D341Med (cell line): ENCODE measurements at regions not wholly inside any gene's neighbourhood (a gene's known extent, or its start where the extent isn't known, plus 50 kb on each side); places are given as distances from the start of the nearest gene placed in this dataset.

Experiments
- DNase-seq: peaks from one replicate; pipeline ENCODE4 v3.0.0; 2012; ENCODE audit warnings: low spot score

DNA sequence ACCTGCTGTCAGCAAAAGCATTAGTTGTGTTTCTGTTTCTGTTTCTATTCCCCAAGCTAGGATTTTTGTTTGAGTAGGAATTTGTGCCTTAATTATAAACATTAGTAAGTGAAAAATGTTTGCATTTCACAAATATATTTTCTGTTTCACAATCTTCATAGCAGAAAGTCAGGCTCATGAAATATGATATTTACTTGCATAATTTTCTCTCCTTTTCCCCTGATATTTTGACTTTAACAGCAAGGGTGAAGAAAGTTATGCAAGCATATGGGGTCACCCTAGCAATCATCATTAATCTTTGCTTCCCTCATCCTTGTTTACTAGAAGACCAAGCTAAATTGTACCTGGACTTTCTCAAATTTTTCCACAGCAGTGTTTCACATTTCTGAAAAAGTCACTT, 140.3 kb upstream of the SEMA6D start:
- DNase-seq = no peak

DNA sequence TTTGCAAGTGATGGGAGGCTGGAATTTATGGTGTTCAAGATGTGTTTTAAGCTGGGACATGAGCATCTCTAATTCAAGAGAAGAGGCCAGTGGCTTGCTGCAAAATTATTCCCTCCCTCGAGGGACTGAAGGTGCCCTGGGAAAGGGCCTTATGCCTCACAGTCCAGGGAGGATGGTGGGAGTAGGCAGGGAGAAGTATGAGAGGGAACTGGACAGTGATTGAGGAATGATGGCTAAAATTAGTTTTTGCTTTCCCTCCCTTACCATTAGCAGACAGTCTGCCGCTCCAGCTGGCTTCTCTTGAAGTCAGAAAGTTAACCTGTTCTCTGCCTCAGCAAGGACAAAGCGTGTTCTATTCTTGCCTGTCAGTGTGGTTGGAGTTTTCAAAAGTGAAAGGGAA, 139.8 kb upstream of the SEMA6D start:
- no peak for DNase-seq

DNA sequence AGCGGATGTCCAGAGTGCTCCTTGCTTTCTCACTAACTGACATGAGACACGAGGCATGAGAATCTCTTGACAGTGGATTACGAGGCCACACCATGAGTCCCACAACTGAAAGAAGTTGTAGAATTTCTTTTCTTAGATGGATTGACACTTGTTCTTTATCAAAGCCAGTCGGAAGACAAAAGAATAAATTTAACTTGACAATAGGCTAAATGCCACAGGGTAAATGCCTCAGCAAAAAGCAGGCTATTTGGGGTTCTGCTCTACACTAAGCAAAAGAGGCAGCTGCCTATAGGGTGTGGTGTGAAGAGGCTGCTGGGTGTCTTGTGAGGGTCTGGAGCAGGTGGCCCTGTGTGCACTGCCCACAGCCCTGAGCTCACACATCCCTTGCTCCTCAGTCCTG, 135.1 kb upstream of the SEMA6D start:
- DNase-seq = no peak

DNA sequence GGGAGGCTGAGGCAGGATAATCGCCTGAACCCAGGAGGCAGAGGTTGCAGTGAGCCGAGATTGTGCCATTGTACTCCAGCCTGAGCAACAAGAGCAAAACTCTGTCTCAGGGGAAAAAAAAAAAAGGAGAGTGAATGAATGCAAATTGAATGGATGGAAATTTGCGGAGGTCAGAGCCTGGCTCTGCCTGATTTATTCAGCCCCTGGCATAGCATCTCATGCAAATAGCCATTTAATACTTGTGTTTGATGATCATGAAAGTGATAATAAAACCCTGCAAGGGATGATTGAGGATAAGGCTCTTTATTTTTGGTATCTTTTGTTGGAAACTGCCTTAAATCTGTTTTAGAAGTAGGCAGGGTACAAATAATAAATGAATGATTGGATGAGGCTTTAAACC, 133.0 kb upstream of the SEMA6D start:
- DNase-seq = no peak

DNA sequence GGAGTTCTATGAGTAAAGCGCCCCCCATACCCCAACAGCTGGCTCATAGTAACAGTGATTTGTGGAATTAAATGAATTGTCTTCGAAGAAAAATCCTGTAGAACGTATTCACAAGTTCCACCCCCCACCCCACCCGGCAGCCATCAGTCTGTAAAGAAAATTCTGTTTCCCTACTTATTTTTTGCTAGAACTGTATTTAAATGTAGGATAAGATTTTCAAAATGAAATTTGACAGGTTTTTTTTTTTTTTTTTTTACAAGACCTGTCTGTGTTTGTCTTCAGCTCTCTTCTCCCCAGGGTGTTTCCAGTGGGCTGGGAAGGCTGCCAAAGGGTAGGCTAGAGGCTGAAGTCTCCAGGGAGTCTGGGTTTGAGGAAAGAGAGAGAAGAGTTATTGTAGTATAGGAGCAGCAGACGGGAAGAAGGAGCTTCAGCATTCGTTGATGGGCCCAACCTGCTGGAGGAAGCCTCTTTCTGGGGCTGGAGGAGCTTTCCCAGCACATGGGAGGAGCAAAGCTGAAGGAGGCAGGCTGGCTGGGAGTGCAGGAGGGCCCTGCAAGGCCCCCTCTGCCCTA, 130.6 kb upstream of the SEMA6D start:
- DNase-seq = peak; percentile 79

DNA sequence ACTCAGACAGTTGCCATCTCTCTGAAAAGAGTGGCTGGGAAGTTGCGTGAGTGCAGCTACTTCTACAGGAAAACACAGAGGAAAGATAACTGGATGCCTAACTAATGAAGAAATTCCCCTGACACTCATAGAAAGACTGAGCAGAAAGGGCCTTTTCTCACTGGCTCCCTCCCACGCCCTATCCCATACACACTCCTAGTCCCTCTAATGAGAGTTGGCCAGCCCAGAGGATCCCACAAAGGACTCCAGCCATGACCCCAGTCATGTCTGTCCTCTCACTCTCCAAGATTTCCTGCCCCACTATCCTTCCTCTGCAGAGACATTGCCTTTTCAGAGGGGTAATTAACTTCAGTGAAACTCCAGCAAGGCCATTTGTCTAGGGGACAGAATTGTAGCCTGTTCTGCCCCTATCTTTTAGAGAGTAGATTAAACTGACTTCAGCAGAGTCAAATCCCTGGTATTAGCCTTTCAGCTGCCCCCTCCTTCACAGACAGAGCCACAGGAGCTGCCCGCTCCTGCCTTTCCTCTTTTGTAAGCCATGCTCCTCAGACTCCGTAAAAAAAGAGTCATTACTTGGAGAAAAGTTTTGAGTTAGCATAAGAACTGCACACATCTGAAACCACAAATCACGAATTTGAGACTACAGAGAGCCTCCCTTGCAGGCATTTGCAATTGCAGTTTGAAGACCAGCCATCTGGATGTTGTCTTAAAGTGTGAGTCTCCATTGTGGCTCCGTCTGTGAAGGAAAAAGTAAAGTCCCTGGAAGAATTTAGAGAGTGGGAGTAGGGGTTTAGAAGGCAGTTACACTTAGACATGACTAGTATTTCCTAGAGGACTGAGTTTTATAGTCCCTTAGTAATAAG, 129.1 kb upstream of the SEMA6D start:
- DNase-seq = no peak

DNA sequence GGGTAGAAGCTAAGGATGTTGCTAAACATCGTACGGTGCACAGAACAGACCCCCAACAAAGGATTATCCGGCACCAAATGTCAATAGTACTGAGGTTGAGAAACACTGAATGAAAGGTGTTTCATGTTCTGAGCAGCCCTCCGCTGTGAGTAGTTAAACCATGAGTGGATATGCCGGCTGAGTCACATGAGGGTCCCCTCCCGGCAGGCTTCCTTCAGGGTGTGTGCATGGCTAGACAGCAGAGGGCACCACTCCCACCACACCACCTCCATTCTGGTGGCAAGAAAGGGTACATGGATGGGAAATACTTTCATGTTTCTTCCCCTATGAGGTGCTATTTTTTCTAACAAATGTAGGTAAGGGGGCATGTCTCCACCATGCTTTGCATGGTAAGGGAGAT, 128.3 kb upstream of the SEMA6D start:
- no peak for DNase-seq

DNA sequence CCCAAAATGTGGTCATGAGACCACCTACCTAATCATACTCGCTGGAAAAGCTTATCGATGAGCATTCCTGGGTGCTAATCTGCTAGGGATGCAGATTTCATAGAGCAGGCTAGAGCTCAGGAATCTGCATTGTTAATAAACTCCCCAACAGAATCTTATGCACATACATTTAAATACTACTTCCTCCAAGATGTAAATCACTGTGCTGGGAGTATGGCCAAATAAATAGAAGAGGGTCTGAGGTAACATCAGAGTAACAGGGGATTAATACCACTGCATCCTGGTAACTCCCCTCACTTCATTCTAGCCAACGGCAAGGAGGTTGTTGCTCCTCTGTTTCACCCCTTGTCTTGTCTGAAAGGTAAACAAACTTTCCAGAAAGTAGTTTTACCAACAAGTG, 118.3 kb upstream of the SEMA6D start:
- DNase-seq = no peak

DNA sequence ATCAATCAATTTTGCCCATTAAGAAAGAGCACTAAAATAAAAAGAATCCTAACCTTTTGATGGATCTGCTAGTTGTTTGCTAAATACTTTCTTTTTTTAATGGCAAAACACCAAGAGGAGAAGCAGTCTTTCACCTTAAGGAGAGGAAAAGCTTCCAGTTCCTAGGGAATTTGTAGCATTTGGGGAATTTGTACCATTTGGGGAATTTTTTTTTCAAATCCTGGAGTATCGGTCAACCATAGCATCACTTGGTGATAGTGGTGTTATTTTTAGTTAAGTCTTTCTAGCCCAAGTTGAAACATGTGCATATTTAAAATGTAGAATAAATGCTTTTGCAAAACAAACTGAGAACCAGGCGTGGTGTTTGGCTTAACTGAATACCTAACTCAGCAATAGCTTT, 117.5 kb upstream of the SEMA6D start:
- DNase-seq = no peak

DNA sequence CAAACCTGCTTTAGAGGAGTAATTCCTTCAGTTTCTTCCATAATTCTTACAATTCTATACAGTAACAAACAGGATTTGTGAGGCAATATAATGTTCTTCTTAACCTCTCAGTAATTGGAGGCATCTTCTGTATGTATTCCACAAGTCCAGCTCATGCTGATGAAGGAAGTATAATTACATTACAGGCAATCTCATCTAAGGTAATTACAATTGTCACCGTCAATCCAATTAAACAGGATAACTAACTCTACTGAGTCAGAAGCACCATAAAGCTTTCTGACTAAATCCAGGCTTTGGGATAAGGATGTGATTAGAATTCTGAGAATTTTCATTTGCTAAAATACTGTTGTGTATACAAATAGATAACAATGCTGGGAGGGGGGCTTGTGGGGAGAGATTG, 115.2 kb upstream of the SEMA6D start:
- DNase-seq = no peak

DNA sequence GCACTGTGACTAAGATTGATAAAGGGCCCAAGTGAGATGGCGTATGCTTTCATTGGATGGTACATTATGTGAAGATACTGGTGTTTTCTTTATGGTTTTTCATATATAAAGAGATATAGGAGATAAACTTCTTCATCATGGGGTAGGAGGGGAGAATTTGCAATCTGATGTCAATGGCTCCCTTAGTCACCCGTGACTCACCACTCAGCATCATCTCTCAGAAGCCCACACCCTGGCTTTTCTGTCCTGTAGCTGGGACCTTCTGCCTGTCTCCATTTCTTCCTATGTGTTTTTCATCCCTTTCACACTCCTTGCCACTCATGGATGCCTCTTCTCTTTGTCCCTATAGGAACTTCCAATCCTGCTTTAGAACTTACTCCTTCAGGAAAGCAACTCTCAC, 114.3 kb upstream of the SEMA6D start:
- DNase-seq = no peak

DNA sequence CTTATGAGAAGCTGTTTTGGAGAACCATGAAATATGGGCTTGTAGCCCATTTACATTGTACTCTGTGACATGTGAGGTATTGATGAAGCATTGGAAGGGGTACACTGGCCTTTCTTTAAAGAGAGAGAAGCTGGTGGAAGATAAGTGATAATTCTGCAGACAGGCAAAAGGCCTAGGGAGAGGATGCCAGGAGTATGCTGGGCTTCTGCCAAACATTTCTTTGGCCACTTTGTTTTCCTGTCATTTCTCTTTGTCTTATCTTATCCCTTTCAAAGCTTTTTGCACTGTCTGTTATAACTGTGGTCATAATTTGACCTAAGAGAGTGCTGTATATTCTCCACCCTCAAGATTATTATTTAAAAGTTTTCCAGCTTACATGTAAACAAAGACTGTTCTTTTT, 109.6 kb upstream of the SEMA6D start:
- DNase-seq = no peak

DNA sequence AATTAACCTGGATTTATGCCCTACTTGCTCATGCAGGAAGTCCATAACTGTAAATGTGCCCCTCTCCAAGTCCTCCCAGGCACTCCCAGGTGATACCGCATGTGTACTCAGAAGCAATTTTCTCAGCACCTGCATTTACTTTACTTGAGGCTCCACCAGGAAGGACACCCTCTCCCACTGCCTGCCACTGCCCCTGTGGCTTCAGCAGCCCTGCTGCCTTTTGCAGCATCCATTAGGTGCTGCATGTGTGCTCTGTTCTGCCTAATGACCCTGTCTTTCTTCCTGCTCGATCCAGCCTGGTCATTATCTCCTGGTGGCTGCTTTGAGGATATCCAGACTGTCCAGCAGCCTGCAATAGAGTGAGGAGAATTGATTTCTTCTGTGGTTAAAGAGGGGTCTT, 107.6 kb upstream of the SEMA6D start:
- DNase-seq = no peak

DNA sequence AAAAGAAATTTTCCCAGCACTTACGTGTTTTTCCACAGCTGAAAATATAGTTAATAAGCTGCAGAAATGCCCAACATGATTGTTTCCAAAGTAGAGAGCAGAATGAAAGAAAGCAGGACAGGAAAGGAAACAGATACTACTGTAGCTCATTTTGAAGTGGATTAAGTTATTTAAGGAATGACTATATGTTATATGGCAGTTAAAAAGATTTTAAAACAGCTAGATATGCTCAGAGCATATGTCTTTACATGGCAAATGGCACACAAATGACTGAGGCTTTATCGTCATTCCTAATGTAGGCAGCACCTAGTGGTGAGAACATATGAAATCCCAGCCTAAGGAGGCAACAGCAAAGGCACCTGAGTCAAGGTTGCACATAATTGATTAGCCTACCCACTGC, 106.6 kb upstream of the SEMA6D start:
- no peak for DNase-seq

DNA sequence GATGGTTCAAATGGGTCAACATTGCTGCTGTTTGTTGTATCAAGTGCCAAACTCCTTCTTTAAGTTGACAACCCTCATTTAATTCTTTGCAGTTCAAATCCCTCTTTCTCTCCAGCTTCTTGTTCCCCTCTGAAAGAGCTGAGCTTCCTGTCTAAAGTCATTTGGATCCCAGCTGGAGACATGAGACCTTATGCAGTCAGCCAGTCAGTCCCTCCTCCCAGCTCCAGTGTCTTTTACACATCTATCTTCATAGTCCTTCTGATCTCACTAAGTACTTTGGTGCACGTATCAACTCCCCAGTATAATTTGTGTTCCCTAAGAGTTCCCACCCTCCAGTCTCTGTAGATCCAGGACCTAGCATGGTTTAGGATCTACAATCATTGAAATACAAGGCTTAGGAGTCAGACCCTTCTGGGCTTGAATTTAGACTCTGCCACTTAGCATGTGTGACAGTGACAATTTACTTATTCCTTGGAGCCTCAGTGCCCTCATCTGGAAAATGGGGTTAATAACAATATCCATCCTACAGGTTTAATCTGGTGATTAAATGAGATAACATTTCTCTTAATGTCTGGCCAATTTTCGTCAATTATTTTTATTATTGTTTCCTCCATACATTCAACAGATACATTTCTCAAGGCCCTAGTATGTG, 102.8 kb upstream of the SEMA6D start:
- DNase-seq = no peak

DNA sequence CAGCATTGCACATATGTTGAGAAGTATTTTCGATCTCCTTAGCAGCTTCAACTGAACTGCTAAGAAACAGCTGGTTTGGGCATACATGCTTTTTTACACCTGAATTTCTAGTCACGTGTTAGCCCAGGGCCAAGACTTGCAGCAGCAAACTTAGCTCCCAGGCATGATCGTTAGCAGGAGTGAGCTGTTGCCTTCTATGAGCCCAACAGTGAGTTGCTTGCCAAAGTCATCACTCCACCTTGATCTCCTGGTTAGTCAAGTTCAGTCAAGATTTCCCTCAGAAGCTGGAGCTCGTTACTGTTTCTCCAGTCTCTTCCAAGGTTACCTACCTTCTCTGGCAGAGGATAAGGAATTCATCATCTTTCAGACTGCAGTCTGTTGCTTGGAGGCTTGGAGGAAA, 100.4 kb upstream of the SEMA6D start:
- no peak for DNase-seq

DNA sequence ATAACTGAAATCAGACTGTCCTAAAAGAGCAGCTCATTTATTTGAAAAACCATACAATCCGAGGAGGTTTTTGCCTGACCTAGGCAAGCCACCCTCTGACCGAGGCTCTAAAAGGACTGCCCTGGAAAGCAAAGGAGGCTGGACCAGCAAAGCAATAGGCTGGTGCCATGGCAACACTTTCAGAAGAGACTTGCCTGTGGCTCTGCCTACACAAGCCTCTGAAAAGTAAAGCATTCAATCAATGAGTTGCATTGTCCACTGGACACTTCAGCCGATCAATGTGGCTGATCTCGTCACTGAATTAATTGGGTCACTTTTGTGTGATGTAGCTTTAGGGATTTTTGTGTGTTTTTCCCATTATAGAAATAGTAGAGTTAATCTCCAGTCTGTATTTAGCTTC, 99.1 kb upstream of the SEMA6D start:
- DNase-seq = no peak

DNA sequence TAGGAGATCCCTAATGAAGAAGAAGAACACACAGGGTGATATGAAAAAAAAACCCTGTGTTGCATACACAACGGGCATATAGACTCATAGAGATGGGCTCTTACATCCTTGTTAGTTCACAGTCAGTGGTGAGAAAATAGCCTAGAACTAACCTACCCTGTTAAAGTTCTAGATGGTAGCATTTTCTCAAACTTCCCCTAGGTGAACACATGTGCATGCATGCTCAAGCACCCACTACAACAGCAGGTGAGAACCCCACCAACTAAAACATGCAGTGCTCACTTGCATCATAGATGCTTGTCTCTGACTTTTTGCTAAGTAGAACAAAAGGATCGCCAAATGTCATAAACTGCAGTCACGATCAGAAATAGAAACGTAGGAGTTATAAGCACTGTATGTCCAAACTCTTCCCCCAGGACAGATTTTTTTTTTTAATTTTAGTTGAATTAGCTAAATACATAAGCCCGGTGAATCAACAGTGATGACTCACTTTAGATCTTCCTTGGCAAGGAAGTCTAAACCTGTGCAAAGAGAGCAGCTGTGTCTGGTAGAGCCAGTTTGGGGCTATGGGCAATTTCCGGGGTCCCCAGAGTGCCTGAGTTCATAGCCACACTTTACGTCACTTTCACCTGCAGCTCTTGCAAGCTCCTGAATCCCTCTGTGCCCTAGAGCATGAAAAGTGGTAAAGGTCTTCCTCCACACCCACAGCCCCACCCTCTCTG, 96.2 kb upstream of the SEMA6D start:
- DNase-seq = no peak

DNA sequence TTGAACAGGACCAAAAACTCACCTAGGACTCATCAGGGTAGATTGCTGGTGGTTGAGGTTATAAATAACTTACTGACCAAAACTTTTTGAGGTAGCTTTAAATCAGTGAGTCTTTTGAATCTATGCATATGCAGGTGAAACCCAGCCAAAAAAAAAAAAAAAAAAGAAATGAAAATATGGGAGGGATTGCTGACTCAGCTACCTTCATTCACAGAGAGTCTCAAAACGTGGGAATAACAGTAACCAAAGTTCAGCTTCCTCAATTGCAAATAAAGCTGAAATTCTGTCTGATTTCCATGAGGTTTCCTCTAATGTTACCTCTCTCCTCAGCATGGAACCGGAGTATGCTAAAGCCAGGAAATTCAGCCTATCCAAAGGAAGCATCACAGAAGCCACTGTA, 95.2 kb upstream of the SEMA6D start:
- no peak for DNase-seq

DNA sequence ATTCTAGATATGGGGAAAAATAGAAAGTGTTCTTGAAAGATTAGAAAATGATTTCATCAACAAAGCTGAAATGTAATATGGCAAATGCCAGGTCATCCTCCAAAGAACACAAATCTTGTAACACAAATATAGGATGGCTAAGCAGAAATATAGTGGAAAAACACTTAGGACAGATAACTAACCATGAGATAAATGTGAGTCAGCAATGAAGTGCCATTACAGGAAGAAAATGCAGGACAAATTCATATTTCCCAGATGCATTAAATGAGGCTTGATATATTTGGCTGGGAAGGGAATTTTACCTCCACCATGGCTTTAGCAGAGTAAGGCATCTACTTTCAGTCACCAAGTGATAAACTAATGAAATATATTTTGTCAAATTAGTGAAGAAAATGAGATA, 92.8 kb upstream of the SEMA6D start:
- no peak for DNase-seq

DNA sequence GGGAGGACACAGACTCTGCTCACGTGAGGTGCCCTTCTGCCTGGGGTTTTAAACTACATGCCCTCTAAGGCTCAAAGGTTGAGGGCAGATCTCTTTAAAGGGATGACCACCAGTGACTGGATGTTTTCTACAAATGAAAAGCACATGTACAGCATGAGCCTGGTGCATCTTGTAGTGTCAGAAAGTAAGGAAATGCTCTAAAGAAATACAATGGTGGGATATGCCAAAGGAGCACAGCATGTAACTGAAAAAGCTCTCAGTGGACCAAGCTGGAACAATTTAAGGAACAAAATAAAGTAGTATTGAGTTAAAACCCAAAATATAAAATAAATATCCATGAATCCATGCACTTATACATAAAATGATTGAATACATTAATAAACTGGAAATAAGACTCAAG, 78.3 kb upstream of the SEMA6D start:
- no peak for DNase-seq

DNA sequence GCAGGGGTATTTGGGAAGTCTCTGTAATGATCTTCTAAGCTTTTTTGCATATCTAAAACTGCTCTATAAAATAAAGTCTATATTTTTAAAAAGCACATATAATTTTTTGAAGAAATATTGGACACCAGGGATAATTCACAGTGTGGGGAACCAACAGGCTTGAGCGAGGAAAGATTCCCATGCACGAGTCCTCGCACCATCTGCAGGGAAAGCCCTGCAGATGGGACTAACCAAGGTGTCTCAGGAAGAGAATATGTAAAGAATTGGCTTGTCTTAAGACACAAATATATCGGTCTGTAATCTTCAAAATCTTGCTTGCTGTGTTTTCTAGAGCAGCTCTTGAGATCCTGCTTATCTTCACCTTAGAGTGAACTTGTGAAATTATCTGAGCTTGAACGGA, 77.2 kb upstream of the SEMA6D start:
- no peak for DNase-seq

DNA sequence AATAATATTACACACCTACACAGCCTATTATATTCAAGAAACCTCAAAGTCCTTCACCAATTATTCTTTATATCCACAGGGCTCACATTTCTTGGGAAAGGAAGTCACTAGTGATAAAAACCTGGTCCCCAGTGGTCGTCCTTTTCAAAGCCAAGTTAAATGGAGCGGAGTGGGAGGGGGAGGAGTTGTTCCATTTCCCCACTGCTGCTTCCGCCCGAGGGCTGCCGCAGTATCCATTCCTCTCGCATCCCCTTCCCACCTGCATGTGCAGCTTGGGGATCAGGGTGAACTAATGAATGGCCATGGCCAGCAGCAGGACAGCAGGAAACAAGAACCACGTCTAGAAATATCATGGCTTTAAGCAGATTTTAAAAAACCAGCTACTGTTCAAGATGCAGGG, 76.4 kb upstream of the SEMA6D start:
- no peak for DNase-seq
